ENCODE measurements at regions not wholly inside any gene's neighbourhood (a gene's known extent, or its start where the extent isn't known, plus 50 kb on each side); places are given as distances from the start of the nearest gene placed in this dataset.

- DNase-seq = no peak
Measured at GRCh38 chr2:176546550-176546949, 277.3 kb downstream of the MTX2 start.

- DNase-seq = no peak
Measured at GRCh38 chr2:176552501-176553135, 283.4 kb downstream of the MTX2 start.

- DNase-seq = peak; percentile 85
Measured at GRCh38 chr2:176553685-176554100, 284.5 kb downstream of the MTX2 start.

DNA sequence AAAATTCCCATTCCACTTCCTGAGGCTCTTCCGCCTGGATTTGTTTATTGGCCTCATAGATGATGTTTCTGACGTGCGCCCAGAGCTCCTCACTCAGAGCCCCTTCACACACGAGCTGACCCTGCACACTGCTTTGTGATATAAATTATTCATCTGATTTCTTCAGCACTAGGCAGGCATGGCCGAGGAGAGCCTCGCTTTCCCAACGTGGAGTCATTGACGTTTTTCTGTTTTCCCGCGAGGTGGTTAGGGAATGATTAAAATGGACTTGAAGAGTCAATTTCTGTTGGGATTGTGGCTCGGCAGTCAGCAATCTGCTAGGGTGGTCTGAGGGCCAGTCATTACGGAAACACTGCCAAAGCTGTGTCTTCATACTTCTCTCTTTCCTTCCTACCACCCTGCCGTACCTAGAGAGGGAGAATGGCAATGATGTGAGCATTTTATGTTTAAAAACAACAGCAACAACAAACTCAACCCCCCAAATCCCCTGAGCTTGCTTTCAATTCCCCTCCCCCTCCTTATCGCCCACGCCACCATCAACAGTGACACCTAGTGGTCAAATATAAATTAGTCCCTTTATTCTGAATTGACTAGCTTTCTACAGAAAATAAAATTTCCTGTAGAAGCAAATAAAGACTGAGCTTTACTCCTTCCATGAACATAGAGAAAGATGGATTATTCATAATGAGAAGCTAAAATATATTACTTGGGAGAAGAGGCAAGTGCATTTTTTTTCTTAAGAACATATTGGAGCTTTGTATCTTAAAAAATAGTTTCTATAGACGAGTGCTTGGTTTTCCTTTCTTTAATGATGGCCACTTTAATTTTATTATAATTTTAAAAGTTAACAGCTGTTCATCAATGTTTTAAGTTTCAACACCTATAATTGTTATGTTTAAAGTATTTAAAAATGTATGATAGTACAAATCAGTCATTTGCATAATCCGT, 285.1 kb downstream of the MTX2 start:
- DNase-seq = peak; percentile 89

DNA sequence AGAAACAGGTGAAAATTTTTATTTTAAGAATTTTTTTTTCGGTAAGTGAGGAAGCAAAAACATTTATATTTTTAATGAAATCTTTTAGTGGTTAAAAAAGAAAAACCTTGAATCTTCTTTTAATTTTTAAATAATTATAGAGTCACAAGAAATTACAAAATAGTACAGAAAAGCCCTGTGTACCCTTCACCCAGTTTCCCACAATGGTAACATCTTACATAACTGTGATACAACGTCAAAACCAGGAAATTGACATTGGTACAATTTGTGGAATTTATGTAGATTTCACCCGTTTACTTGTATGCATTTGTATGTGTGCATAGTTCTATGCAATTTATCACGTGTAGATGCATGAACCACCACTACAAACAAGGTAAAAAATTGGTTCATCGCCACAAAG, 285.9 kb downstream of the MTX2 start:
- DNase-seq = no peak

DNA sequence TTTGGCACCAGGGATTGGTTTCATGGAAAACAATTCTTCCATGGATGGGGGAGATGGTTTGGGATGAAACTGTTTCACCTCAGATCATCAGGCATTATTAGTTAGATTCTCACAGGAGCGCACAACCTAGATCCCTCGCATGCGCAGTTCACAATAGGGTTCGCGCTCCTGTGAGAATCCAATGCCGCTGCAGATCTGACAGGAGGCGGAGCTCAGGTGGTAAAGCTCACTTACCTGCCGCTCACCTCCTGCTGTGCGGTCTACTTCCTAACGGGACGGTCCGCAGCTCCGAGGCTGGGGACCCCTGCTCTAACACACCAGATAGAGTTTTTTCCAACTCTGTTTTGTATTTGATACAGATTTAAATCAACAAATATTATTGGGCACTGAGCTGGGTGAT, 286.5 kb downstream of the MTX2 start:
- DNase-seq = no peak

DNA sequence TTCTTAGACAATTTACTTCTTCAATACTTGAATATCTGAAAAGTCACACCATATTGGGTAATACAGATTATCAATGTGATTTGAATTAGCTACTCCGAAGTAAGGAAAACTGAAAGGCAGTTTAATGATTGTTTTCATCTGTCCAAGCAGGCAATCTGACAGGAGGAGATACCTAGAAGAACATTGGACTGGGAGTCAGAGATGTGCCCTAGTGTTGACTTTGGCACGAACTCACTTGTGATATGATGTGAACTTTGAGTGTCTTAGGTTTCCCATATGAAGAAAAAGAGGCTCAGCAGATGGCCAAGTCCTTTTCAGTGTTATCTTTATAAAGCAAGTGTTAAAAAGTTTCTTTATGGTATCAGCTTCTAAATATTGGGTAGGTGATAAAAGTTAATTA, 287.1 kb downstream of the MTX2 start:
- no peak for DNase-seq

- DNase-seq = no peak
Measured at GRCh38 chr2:176557821-176558220, 288.6 kb downstream of the MTX2 start.

GRCh38 chr2:176558574-176559140, 289.4 kb downstream of the MTX2 start:
- no peak for DNase-seq

- DNase-seq = no peak
Measured at GRCh38 chr2:176560296-176560695, 291.1 kb downstream of the MTX2 start.

DNA sequence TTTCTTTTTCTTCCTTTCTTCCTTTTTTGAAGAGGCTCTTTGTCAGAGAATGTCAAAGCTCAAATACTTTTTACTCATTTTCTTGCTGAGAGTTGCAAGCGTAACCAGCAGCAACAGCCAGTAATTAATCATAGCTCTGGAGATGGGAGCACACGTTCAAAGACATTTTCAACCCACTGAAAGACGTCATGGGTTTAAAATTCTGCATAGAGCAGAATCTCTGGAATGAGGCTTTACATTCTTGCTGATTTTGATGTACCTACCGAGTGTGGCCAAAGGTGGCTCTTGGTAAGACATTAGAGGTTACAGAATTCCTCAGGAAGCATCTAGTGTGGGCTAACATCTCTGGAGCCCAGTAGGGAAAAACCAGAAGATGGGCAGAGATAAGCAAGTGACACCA, 292.5 kb downstream of the MTX2 start:
- no peak for DNase-seq

DNA sequence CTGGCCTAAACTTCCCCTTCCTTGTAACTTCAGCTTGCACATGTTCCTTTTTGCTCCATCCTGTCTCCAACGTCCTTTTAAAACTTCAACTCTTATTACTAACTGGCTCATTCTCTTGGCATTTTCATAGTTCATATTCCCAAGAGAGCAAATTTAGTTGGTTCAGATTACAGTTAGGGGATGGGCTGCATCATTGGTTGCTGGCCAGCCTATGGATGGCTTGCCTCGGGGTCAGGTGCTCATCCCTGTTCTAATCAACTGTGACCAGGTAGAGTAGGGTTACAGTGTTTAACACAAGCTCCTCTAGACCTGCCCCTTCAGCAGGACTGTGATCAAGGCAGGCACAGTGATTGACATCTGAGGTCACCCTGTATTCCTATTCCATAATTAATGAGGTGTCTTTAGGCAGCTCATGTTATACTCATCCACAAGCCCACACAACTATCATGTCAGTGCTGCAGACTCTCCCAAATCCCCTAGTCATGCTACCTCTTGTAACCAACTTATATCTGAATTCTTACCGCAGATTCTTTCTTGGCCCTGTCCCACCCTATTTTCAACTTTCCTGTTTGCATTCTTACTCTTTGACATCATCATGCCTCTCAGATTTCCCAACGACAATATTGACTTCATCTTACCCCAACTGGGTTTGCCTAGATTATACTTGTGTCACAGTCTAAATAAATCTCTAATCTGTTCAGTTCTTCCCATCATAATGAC, 293.3 kb downstream of the MTX2 start:
- DNase-seq = no peak

DNA sequence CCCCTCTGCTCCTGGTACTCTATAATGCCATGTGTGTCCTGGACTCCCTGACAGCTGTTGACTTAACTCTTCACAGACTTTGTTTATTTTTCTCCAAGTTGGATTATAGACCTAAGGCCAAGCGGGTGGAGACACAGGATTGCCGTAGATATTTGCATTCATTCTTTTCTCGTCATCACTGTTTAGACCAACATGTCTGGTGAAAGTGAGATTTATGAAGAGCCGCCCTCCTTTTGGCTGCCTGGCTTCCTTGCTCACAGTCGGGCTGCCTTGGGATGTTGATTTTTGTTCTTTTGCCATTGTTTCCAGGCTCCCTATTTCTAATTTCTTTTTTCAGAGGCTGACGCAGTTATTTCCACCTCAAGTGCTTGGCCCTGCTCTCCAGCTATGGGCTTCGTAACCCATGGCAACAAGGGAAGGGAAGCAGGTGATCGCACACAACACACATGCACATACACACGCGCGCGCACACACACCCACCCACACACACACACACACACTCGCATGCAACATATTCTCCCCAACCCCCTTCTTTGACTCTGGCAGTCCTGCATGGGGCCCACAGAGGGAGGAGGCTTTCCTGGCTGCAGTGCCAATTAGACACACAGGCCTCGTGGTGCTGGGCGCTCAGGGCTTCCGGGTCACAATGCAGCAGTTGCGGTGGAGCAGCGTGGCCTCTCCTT, 296.5 kb downstream of the MTX2 start:
- peak; percentile 76 for DNase-seq

DNA sequence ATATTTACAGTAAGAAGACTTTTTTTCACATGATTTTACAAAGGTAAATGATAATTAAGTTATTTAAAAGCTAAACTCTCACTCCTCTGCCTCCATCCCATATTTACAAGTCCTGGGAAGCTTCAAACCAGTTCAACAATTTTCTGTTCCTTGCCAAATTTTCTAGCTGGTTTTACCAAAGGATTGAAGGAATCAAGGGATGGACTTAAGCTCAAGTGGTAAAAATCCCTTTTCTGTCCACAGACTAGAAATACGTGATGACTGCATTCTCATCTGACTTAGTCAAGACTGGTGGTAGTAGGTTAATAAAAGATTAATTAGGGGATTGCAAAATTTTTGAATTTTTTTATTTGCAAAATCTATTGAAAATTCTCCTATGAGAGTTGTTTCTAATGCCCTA, 297.3 kb downstream of the MTX2 start:
- DNase-seq = no peak

DNA sequence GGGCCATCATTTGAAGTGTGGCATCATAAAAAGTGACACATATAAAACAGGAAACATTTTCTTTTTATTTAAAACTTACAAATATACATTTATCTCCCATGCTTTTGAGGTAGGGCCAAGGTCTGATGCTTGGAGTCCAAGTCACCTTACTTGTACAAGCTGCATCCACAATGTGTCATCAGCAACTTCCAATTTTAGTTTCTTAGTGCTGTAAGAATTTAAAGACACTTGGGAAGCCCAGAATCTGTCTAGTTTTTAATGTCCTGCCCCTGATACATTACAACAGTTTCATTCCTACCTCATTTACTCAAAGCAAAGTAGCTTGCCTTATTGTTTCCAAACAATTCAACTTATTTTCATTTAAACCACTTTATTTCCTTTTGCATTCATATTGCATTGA, 297.7 kb downstream of the MTX2 start:
- no peak for DNase-seq

DNA sequence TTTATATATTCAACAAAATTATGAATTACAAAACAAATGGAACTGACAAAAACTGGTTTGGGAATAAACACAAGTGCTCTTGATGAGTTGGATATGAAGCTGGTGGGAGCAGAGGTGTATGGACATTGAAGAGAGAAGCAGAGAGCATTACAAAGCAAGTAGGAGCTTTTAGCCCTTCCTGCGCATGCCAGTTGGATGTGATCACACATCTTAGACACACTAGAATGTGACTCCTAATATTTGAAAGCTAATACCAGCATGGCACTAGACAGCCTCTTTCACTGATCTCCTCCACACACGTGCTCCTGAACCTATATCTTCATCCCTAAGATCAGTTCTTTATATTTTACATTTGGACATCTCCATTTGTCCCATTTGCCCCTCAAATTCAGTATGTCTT, 298.1 kb downstream of the MTX2 start:
- no peak for DNase-seq

- no peak for DNase-seq
Measured at GRCh38 chr2:176569574-176569973, 300.3 kb downstream of the MTX2 start.

GRCh38 chr2:176573612-176574483, 304.6 kb downstream of the MTX2 start:
- no peak for DNase-seq

- no peak for DNase-seq
Measured at GRCh38 chr2:176574484-176575236, 305.4 kb downstream of the MTX2 start.

DNA sequence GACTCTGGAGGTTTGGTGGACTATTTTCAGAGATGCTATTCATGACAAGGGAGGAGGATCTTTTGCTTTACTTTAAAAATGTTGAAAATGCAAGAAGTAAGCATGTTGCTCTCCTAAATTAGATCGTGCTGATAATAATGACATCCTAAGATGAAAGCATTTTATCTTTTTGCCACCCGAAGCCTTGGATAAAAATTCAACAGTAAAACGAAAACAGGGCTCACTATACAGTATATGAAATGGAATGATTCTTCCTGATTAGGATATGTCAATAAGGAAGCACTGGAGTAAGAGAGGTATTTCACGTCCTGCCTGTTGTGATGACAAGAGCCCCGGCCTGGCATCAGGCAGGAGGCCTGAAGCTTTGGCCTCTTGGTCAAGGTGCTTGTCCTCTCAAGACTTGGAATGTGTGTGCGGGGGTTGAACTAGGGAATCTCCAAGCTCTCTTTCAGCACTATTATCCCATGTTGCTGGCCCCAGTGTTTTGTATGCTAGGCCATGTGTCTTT, 306.0 kb downstream of the MTX2 start:
- DNase-seq = no peak

GRCh38 chr2:176577054-176577453, 307.8 kb downstream of the MTX2 start:
- no peak for DNase-seq
